OCI-LY1 (cell line): ENCODE measurements at regions not wholly inside any gene's neighbourhood (a gene's known extent, or its start where the extent isn't known, plus 50 kb on each side); places are given as distances from the start of the nearest gene placed in this dataset.
"Not testable (repeated sequence)": the region's sequence is repeated elsewhere in the genome, so short reads cannot be mapped to it uniquely, and the experiment has no call there.

ENCODE experiments used
- EZH2 ChIP-seq: fragments of 200-600 bp; sonication (generic), shearing (Covaris generic); IDR thresholded peaks from 2 replicates; pipeline ENCODE4 v1.8.0; 2017; ENCODE audit warnings: borderline replicate concordance, mixed run types, mild to moderate bottlenecking, antibody characterized with exemption, low read length, moderate library complexity, mixed read lengths
- TF ChIP-seq, protein P1 (sequence below): fragments of 200-600 bp; sonication (generic), shearing (Covaris generic); IDR thresholded peaks from 2 replicates; pipeline ENCODE4 v1.5.1; 2017; ENCODE audit warnings: mild to moderate bottlenecking, antibody characterized with exemption, low read length, moderate library complexity, mixed read lengths

DNA sequence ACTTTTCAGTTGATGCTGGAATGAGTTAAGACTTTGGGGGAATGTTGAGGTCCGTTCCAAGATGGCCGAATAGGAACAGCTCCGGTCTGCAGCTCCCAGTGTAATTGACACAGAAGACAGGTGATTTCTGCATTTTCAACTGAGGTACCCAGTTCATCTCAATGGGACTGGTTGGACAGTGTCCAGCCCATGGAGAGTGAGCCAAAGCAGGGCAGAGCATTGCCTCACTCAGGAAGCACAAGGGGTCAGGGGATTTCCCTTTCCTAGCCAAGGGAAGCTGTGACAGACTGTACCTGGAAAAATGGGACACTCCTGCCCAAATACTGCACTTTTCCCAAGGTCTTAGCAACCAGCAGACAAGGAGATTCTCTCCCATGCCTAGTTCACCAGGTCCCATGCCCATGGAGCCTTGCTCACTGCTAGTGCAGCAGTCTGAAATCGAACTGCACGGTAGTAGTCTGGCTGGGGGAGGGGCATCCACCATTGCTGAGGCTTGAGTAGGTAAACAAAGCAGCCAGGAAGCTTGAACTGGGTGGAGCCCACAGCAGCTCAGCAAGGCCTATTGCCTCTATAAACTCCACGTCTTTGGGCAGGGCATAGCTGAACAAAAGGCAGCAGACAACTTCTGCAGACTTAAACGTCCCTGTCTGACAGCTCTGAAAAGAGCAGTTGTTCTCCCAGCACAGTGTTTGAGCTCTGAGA, 231.0 kb downstream of the CHIC2 start:
- TF ChIP-seq, protein P1, sequence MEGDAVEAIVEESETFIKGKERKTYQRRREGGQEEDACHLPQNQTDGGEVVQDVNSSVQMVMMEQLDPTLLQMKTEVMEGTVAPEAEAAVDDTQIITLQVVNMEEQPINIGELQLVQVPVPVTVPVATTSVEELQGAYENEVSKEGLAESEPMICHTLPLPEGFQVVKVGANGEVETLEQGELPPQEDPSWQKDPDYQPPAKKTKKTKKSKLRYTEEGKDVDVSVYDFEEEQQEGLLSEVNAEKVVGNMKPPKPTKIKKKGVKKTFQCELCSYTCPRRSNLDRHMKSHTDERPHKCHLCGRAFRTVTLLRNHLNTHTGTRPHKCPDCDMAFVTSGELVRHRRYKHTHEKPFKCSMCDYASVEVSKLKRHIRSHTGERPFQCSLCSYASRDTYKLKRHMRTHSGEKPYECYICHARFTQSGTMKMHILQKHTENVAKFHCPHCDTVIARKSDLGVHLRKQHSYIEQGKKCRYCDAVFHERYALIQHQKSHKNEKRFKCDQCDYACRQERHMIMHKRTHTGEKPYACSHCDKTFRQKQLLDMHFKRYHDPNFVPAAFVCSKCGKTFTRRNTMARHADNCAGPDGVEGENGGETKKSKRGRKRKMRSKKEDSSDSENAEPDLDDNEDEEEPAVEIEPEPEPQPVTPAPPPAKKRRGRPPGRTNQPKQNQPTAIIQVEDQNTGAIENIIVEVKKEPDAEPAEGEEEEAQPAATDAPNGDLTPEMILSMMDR = not testable (repeated sequence)
- TF ChIP-seq EZH2 = not testable (repeated sequence)
